ENCODE measurements at regions not wholly inside any gene's neighbourhood (a gene's known extent, or its start where the extent isn't known, plus 50 kb on each side); places are given as distances from the start of the nearest gene placed in this dataset.

DNA sequence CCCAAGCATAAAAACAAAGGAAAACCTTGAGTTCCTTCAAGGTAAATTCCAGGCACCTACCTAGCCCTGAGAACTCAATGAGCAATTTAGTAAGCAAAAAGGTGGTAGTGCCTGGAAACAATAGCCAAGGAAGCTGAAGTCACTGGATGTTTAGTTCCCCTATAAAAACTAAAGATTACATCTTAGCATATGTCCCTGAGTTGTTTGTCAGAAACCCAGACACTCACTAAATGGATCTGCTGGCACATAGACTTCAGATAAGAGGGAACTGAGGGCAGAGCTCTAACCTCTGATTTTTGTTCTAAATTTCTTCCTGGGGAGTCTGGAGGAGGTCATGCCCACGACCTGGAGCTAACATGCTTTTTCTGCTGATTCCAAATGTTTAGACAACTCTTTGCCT is 532.8 kb upstream of the SALL1 start:
- Histone ChIP-seq H3K4me2 (ENCODE audit: low read depth, low read length, poor library complexity, severe bottlenecking) (no peak overlapping the region), H3K79me2 (ENCODE audit: insufficient read depth, low read length) (no peaks in the 10 kb centered on the region), H3F3A (ENCODE audit: low read depth) (no peaks in the 10 kb centered on the region), H3K9ac (ENCODE audit: low read depth, low read length, poor library complexity, severe bottlenecking) (no peak overlapping the region), H3K4me1 (ENCODE audit: insufficient read depth, low read length, poor library complexity, severe bottlenecking) (no peaks in the 10 kb centered on the region), H3K9me2 (replicated peaks; ENCODE audit: low read depth, low read length) (no peaks in the 10 kb centered on the region), H3K9me3 (ENCODE audit: insufficient read depth, low read depth, low read length) (no peaks in the 10 kb centered on the region), H4K20me1 (ENCODE audit: insufficient read depth, low read length, poor library complexity, severe bottlenecking) (no peaks in the 10 kb centered on the region), H3K36me3 (ENCODE audit: insufficient read depth, low read length) (no peaks in the 10 kb centered on the region), H3K4me3 (ENCODE audit: low read length, poor library complexity, severe bottlenecking) (no peak overlapping the region), H3K27me3 (ENCODE audit: insufficient read depth, low read length, poor library complexity, severe bottlenecking) (no peaks in the 10 kb centered on the region), H2AFZ (ENCODE audit: low read length) (no peak overlapping the region)
- TF ChIP-seq, protein P1, sequence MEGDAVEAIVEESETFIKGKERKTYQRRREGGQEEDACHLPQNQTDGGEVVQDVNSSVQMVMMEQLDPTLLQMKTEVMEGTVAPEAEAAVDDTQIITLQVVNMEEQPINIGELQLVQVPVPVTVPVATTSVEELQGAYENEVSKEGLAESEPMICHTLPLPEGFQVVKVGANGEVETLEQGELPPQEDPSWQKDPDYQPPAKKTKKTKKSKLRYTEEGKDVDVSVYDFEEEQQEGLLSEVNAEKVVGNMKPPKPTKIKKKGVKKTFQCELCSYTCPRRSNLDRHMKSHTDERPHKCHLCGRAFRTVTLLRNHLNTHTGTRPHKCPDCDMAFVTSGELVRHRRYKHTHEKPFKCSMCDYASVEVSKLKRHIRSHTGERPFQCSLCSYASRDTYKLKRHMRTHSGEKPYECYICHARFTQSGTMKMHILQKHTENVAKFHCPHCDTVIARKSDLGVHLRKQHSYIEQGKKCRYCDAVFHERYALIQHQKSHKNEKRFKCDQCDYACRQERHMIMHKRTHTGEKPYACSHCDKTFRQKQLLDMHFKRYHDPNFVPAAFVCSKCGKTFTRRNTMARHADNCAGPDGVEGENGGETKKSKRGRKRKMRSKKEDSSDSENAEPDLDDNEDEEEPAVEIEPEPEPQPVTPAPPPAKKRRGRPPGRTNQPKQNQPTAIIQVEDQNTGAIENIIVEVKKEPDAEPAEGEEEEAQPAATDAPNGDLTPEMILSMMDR (conservative IDR thresholded peaks at IDR 0.05; ENCODE audit: low read length): no peak
- TF ChIP-seq EZH2phosphoT487 (IDR thresholded peaks at IDR 0.05; ENCODE audit: borderline replicate concordance): no peak

DNA sequence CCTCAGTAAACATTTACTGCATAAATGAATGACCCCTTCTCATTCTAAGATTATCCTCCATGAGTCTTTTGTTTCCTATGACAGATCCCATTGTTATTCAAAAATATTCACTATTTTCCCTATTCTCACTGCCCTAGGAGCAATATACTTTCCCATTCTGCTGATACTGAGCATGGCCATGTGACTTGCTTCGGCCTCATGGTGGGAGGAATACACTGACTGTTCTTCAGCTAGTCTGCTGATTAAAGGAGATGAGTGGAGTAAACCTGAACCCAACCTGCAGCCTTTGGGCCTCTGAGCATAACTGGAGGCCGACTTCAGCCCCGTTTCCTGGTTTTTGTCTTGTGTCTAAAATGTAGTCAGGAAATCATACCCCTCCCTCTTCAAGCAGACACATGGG is 531.8 kb upstream of the SALL1 start:
- no peak for TF ChIP-seq EZH2phosphoT487 (IDR thresholded peaks at IDR 0.05; ENCODE audit: borderline replicate concordance)
- TF ChIP-seq, protein P1 (conservative IDR thresholded peaks at IDR 0.05; ENCODE audit: low read length): no peak
- Histone ChIP-seq H3K4me2 (ENCODE audit: low read depth, low read length, poor library complexity, severe bottlenecking) (no peak overlapping the region), H2AFZ (ENCODE audit: low read length) (no peak overlapping the region), H3K4me3 (ENCODE audit: low read length, poor library complexity, severe bottlenecking) (no peak overlapping the region), H3K79me2 (ENCODE audit: insufficient read depth, low read length) (no peaks in the 10 kb centered on the region), H4K20me1 (ENCODE audit: insufficient read depth, low read length, poor library complexity, severe bottlenecking) (no peaks in the 10 kb centered on the region), H3K36me3 (ENCODE audit: insufficient read depth, low read length) (no peaks in the 10 kb centered on the region), H3K9ac (ENCODE audit: low read depth, low read length, poor library complexity, severe bottlenecking) (no peak overlapping the region), H3K27me3 (ENCODE audit: insufficient read depth, low read length, poor library complexity, severe bottlenecking) (no peaks in the 10 kb centered on the region), H3K9me2 (replicated peaks; ENCODE audit: low read depth, low read length) (no peaks in the 10 kb centered on the region), H3F3A (ENCODE audit: low read depth) (no peaks in the 10 kb centered on the region), H3K4me1 (ENCODE audit: insufficient read depth, low read length, poor library complexity, severe bottlenecking) (no peaks in the 10 kb centered on the region), H3K9me3 (ENCODE audit: insufficient read depth, low read depth, low read length) (no peaks in the 10 kb centered on the region)

DNA sequence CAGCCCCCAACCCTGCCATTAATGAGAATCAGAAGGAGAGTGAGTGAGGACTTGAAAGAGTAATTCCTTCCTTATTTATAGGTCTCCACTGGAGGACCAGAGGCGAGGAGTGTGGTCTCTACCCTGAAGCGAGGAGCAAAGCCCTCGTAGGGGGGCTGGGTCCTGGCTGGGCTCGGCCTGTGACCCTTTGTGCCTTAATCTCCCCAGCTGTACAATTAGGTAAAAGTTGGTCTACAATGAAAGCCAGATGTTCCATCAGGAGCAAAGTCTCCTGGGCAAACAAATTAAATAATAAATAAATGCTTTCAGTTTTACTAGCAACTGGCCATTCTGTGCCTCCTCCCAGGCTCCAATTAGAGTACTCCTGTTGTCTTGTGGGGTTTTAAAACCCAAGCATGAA is 523.5 kb upstream of the SALL1 start:
- Histone ChIP-seq H3K4me2 (ENCODE audit: low read depth, low read length, poor library complexity, severe bottlenecking) (no peak overlapping the region), H3K4me3 (ENCODE audit: low read length, poor library complexity, severe bottlenecking) (no peak overlapping the region), H3K36me3 (ENCODE audit: insufficient read depth, low read length) (no peaks in the 10 kb centered on the region), H3F3A (ENCODE audit: low read depth) (no peaks in the 10 kb centered on the region), H2AFZ (ENCODE audit: low read length) (no peak overlapping the region), H3K9me2 (replicated peaks; ENCODE audit: low read depth, low read length) (no peaks in the 10 kb centered on the region; the same call in 1 of the 2 replicates), H3K9ac (ENCODE audit: low read depth, low read length, poor library complexity, severe bottlenecking) (no peak overlapping the region), H3K27me3 (ENCODE audit: insufficient read depth, low read length, poor library complexity, severe bottlenecking) (no peaks in the 10 kb centered on the region), H3K79me2 (ENCODE audit: insufficient read depth, low read length) (no peaks in the 10 kb centered on the region), H3K4me1 (ENCODE audit: insufficient read depth, low read length, poor library complexity, severe bottlenecking) (no peaks in the 10 kb centered on the region), H4K20me1 (ENCODE audit: insufficient read depth, low read length, poor library complexity, severe bottlenecking) (no peaks in the 10 kb centered on the region), H3K9me3 (ENCODE audit: insufficient read depth, low read depth, low read length) (no peaks in the 10 kb centered on the region)
- TF ChIP-seq, protein P1 (conservative IDR thresholded peaks at IDR 0.05; ENCODE audit: low read length): no peak
- TF ChIP-seq EZH2phosphoT487 (IDR thresholded peaks at IDR 0.05; ENCODE audit: borderline replicate concordance): no peak
